ENCODE measurements at regions not wholly inside any gene's neighbourhood (a gene's known extent, or its start where the extent isn't known, plus 50 kb on each side); places are given as distances from the start of the nearest gene placed in this dataset.

- no peak for TF ChIP-seq EP300 (IDR thresholded peaks at IDR 0.05; ENCODE audit: borderline replicate concordance)
- TF ChIP-seq CEBPB (IDR thresholded peaks at IDR 0.05), result no peak
- no peak for TF ChIP-seq YY1 (IDR thresholded peaks at IDR 0.05; ENCODE audit: low read depth)
- no peak for TF ChIP-seq RAD21 (IDR thresholded peaks at IDR 0.05; ENCODE audit: low read depth)
- TF ChIP-seq USF1 (IDR thresholded peaks at IDR 0.05), result no peak
- TF ChIP-seq REST (IDR thresholded peaks at IDR 0.05; ENCODE audit: low read depth), result no peak
- TF ChIP-seq EGR1 (IDR thresholded peaks at IDR 0.05), result no peak
- TF ChIP-seq TAF1 (IDR thresholded peaks at IDR 0.05; ENCODE audit: low read depth), result no peak
- no peak for TF ChIP-seq TCF12 (IDR thresholded peaks at IDR 0.05; ENCODE audit: low read depth)
These were observed 436.3 kb upstream of the PAPPA start for GRCh38 chr9:115717298-115717697.

GRCh38 chr9:115717711-115718173, 435.8 kb upstream of the PAPPA start:
- TF ChIP-seq RAD21 (IDR thresholded peaks at IDR 0.05; ENCODE audit: low read depth) (no peak), CREB1 (IDR thresholded peaks at IDR 0.05; ENCODE audit: low read depth) (no peak)

GRCh38 chr9:115730396-115730795, 423.2 kb upstream of the PAPPA start:
- no peak for TF ChIP-seq CREB1 (IDR thresholded peaks at IDR 0.05; ENCODE audit: low read depth)
- TF ChIP-seq TCF12 (IDR thresholded peaks at IDR 0.05; ENCODE audit: low read depth), result no peak
- TF ChIP-seq FOXM1 (IDR thresholded peaks at IDR 0.05; ENCODE audit: borderline replicate concordance, low read depth), result no peak

- TF ChIP-seq EP300 (IDR thresholded peaks at IDR 0.05; ENCODE audit: borderline replicate concordance), result no peak
- no peak for TF ChIP-seq CREB1 (IDR thresholded peaks at IDR 0.05; ENCODE audit: low read depth)
- TF ChIP-seq NFIC (IDR thresholded peaks at IDR 0.05), result no peak
- no peak for TF ChIP-seq MAX (IDR thresholded peaks at IDR 0.05)
- TF ChIP-seq REST (IDR thresholded peaks at IDR 0.05; ENCODE audit: low read depth), result no peak
- no peak for TF ChIP-seq EGR1 (IDR thresholded peaks at IDR 0.05)
- no peak for TF ChIP-seq USF1 (IDR thresholded peaks at IDR 0.05)
- TF ChIP-seq YY1 (IDR thresholded peaks at IDR 0.05; ENCODE audit: low read depth), result no peak
- TF ChIP-seq TEAD4 (IDR thresholded peaks at IDR 0.05), result no peak
- TF ChIP-seq RAD21 (IDR thresholded peaks at IDR 0.05; ENCODE audit: low read depth), result no peak
- no peak for TF ChIP-seq CEBPB (IDR thresholded peaks at IDR 0.05)
- no peak for TF ChIP-seq FOXM1 (IDR thresholded peaks at IDR 0.05; ENCODE audit: borderline replicate concordance, low read depth)
- TF ChIP-seq TAF1 (IDR thresholded peaks at IDR 0.05; ENCODE audit: low read depth), result no peak
- no peak for TF ChIP-seq TCF12 (IDR thresholded peaks at IDR 0.05; ENCODE audit: low read depth)
- TF ChIP-seq ZBTB7A (IDR thresholded peaks at IDR 0.05; ENCODE audit: low read depth), result no peak
These were observed 422.7 kb upstream of the PAPPA start for GRCh38 chr9:115730845-115731244.

- TF ChIP-seq USF1 (IDR thresholded peaks at IDR 0.05), result no peak
- no peak for TF ChIP-seq MAX (IDR thresholded peaks at IDR 0.05)
- TF ChIP-seq FOXM1 (IDR thresholded peaks at IDR 0.05; ENCODE audit: borderline replicate concordance, low read depth), result no peak
- TF ChIP-seq CEBPB (IDR thresholded peaks at IDR 0.05), result no peak
- no peak for TF ChIP-seq EGR1 (IDR thresholded peaks at IDR 0.05)
These were observed 420.1 kb upstream of the PAPPA start for GRCh38 chr9:115733318-115734110.
